ENCODE measurements at regions not wholly inside any gene's neighbourhood (a gene's known extent, or its start where the extent isn't known, plus 50 kb on each side); places are given as distances from the start of the nearest gene placed in this dataset.

- H3K27ac ChIP-seq: no peak overlapping the region
- H3K4me3 ChIP-seq: no peak overlapping the region
- intact Hi-C loops (cut with DNase I): no loop called here
- ATAC-seq (no peak), DNase-seq (no peak)
- 60 to 67% (median 62%) methylated on average over 1 of the region's 1 CpG for WGBS, 4 donors
- H3K36me3 ChIP-seq: no peaks in the 10 kb centered on the region
- no peaks in the 10 kb centered on the region for H3K9me3 ChIP-seq
- no peaks in the 10 kb centered on the region for H3K27me3 ChIP-seq
- H3K4me1 ChIP-seq: peaks cover 0 to 10% (median 1%) of the 10 kb centered on the region in 12 donors
- TF ChIP-seq, protein P1, sequence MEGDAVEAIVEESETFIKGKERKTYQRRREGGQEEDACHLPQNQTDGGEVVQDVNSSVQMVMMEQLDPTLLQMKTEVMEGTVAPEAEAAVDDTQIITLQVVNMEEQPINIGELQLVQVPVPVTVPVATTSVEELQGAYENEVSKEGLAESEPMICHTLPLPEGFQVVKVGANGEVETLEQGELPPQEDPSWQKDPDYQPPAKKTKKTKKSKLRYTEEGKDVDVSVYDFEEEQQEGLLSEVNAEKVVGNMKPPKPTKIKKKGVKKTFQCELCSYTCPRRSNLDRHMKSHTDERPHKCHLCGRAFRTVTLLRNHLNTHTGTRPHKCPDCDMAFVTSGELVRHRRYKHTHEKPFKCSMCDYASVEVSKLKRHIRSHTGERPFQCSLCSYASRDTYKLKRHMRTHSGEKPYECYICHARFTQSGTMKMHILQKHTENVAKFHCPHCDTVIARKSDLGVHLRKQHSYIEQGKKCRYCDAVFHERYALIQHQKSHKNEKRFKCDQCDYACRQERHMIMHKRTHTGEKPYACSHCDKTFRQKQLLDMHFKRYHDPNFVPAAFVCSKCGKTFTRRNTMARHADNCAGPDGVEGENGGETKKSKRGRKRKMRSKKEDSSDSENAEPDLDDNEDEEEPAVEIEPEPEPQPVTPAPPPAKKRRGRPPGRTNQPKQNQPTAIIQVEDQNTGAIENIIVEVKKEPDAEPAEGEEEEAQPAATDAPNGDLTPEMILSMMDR (IDR thresholded peaks at IDR 0.05): no peak
- no peak for TF ChIP-seq POLR2A (IDR thresholded peaks at IDR 0.05)
These were observed 139.8 kb downstream of the SOX4 start for GRCh38 chr6:21733311-21733710.

GRCh38 chr6:21734204-21734603 lies 140.7 kb downstream of the SOX4 start:
- Histone ChIP-seq H3K27ac (no peak overlapping the region), H3K36me3 (no peaks in the 10 kb centered on the region), H3K4me3 (no peak overlapping the region), H3K27me3 (no peaks in the 10 kb centered on the region), H3K4me1 (peaks cover 0 to 10% (median 1%) of the 10 kb centered on the region in 12 donors), H3K9me3 (no peaks in the 10 kb centered on the region)
- ATAC-seq (no peak), DNase-seq (no peak)
- intact Hi-C loops (cut with DNase I): no loop called here
- 65 to 81% (median 76%) methylated on average over 3 of the region's 3 CpGs for WGBS, 4 donors
- TF ChIP-seq, protein P1 (IDR thresholded peaks at IDR 0.05): no peak
- no peak for TF ChIP-seq POLR2A (IDR thresholded peaks at IDR 0.05)

DNA sequence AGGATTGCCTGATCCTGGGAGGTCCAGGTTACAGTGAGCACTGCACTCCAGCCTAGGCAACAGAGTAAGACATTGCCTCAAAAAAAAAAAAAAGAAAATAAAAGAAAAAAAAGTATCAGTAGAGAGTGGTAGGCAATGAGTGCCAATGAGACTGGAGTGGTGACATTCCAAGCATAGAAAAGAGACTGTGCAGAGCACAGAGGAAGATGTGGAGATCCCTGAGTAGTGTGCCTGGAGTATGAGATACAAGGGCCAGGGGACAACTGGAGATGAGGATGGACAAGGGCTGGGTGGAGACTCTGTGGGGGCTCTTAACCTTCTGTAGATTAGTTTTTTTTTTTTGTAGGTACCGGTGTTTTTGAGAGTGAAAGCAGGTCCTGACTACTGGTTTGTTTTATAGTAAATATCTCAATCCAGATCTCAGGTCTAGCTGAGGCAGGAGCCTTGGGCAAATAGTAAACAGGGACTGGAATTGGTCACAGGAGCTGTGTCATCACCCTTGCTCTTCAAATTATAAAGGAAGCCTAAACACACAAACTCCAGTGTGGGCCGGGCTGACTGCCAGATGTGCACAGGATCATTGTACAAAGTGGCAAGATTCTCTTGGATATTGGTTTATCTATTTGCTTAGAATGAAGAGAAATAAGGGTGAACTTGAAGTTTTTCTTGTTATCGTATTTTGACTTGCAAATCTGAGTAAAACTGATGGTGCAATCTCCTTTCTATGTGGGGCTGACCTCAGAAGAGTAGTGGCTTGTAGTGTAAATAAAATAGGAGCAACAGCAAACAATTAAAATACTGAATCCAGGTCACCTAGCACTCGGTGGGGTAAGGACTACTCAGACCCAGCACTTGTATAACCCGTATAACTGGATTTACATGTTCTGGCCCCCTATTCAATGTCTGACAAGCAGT lies 144.9 kb downstream of the SOX4 start:
- TF ChIP-seq POLR2A (IDR thresholded peaks at IDR 0.05): no peak
- TF ChIP-seq, protein P1 (IDR thresholded peaks at IDR 0.05): no peak
- Histone ChIP-seq H3K27ac (no peak overlapping the region), H3K27me3 (no peaks in the 10 kb centered on the region), H3K36me3 (no peaks in the 10 kb centered on the region), H3K4me3 (no peak overlapping the region), H3K4me1 (peaks cover 0 to 26% (median 13%) of the 10 kb centered on the region in 12 donors), H3K9me3 (no peaks in the 10 kb centered on the region)
- WGBS, 4 donors: 83 to 87% (median 84%) methylated on average over 5 of the region's 5 CpGs
- intact Hi-C loops (cut with DNase I): no loop called here
- ATAC-seq: no peak
- no peak for DNase-seq

DNA sequence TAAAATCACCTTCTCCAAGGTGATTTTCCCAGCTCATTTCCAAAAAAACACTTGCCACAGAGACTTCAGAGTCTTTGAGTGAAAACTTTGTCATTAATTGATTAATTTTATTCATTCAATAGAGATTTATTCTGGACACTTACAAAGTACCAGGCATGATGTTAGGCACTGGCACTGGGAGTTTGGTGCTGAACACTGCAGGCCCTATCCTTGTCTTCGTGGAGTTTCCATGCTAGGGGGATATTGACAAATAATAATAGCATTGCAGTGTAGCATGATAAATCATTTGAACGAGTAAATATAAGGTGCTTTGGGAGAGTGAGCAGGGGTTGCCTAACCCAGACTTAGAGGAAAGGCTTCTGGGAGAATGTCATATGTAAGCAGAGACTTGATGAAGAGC lies 145.7 kb downstream of the SOX4 start:
- peaks cover 0 to 26% (median 13%) of the 10 kb centered on the region in 12 donors for H3K4me1 ChIP-seq
- no peaks in the 10 kb centered on the region for H3K9me3 ChIP-seq
- H3K27me3 ChIP-seq: no peaks in the 10 kb centered on the region
- H3K36me3 ChIP-seq: no peaks in the 10 kb centered on the region
- H3K27ac ChIP-seq: no peak overlapping the region
- WGBS, 4 donors: 89 to 96% (median 91%) methylated on average over 2 of the region's 2 CpGs
- no peak for DNase-seq
- no peak overlapping the region for H3K4me3 ChIP-seq
- TF ChIP-seq, protein P1 (IDR thresholded peaks at IDR 0.05): no peak
- no peak for TF ChIP-seq POLR2A (IDR thresholded peaks at IDR 0.05)
- intact Hi-C loops (cut with DNase I): no loop called here
- no peak for ATAC-seq

Data from heart left ventricle (tissue), 16 donors.